NCI-H226 (cell line): ENCODE measurements at regions not wholly inside any gene's neighbourhood (a gene's known extent, or its start where the extent isn't known, plus 50 kb on each side); places are given as distances from the start of the nearest gene placed in this dataset.

ENCODE experiments used
- DNase-seq: peaks from one replicate; pipeline ENCODE4 v3.0.0-alpha.2; 2015

DNA sequence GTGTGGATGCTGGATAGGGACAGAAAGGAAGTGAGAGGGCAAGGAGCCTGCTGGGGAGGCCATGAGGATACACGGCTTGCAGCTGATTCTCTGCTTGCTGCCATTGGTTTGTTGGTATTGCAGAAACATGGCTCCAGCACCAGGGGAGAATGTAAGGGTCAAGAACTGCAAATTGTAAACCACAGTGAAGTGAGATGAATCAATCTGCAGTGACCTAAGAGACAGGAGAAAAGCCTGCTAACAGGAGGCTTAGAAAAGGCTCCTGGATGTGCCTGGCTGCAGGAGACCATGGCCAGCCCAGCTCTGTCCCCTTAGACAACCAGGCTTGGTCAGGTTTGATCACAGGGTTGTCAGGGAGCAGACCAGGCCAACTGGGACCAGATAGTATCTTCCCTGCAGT lies 233.7 kb upstream of the CADM1 start:
- no peak for DNase-seq

DNA sequence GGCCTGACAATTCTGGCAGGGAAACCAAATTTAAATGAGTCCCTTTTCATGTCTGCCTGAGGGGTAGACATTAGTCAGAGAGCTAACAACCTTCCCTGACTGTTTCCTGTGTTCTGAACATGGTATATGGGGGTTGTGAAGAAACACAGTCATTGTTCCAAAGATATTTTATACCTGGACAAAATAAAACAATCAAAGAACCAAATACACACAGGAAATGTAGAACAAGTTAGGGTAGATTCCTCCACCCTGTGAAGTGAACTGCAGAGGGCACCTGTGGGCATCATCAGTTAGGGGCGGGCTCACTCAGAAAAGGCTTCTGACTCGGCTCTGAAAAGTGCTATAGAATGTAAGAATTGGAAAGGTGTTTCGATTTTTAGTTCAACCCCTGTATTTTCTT lies 231.9 kb upstream of the CADM1 start:
- no peak for DNase-seq

DNA sequence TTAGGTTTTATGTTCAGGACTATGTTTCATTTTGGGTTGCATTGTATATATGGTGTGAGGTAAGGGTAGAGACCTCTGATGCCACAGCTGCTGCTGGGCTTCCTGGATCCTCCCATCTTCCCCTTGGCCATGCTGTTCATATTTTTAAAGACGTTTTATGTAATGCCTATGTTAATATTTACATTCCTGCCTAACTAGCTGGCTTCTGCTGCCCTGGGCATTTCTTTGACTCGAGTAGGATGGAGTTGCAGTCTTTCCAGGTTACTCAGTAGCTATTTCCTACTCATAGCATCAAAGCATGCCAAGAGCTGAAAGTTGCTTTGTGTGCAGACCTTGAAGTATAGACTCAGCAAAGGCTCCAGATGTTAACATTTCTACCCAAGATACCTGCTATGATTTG lies 220.5 kb upstream of the CADM1 start:
- DNase-seq = no peak

DNA sequence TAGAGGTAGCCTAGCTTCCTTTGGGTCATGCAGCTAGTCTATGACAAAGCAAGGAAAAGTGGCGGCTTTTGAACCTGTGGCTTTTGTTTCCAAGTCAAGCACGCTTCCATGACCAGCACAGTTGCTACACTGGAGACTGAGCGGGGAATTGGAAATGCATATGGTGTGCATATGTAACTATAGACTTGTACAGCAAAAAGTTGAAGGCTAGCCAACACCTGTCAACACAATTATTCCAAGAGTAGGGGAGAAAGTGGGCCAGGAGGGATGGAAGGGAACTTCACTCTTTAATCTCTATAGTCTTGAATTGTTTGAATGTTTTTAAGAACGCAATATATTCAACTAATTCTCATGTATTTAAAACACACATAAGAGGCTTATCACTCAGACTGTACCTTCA lies 218.5 kb upstream of the CADM1 start:
- no peak for DNase-seq

DNA sequence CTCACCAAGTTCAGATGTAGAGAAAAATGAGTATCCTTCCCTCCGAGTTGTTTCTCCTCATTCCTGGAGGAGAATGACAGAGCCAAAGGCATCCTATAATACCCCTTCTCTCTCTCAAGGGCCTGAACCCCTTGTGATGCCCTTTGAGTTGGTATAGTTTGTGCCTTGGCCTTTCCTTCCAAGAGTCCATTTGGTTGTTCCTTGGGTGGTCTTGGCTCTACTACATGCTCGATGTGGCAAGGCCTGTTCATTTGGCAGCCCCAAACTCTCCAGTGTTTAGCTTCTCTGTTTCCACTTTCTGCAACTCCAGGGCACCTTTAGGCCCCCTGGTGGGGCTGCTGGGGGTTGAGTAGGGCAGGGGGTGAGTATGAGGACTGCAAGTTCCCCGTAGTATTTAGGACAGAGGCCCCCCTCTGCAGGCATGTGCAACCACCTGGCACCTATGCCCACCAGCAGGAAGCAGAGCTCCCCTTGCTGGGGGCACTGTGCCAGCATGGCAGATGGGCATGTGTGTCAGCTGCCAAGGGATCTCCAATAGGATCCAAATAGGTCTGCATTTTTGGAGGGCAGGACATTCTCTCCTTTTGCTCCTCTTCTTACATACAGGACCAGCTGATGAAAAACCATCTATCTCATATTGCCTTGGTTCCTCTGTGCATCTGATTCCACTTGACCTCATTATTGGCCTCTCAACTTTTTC lies 217.2 kb upstream of the CADM1 start:
- no peak for DNase-seq

DNA sequence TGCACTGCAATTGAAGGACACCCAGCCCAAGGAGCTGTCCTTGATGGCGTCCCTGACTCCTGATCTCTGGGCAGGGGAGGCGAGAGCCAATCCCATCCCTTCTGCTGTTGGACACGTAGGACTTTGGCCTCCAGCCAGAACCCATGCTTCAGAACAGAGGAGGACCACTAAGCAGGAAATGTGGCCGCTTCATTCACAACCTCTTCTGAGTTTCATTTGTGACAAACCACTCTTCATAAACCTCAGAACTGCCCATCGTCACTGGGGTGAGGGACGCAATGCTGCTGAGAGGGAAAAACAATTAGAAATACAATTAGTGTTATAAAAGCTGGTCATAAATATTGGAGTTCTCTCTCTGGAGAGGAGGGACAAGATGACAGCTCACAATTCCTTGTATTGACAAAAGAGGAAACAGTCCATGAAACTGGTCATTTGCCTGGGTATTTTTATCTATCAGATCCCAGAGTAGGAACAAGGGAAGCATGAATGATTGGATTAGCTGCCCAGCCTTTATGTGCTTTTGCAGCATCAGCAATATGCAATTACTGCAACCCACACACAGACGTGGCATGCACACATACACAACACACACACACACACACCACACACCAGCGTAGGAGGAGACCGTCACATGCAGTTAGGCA lies 216.5 kb upstream of the CADM1 start:
- DNase-seq = no peak

DNA sequence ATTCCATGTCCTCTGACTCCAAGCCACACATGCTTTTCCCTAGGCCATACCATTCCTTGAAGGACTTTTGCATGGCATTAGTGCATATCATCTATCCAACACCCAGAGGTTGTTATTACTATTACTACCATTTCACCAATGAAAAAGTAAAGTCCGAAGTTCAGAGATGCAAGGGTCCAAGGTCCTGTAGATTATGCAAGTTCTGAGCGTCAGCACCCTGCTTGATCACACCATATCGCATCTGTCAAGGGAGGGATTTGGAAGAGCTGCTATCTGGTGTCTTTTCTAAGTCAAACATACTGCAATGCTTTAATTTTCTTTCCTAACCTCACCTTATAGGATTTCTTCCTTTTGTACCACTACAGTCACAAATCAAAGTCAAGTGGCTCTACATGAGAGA lies 214.7 kb upstream of the CADM1 start:
- no peak for DNase-seq

DNA sequence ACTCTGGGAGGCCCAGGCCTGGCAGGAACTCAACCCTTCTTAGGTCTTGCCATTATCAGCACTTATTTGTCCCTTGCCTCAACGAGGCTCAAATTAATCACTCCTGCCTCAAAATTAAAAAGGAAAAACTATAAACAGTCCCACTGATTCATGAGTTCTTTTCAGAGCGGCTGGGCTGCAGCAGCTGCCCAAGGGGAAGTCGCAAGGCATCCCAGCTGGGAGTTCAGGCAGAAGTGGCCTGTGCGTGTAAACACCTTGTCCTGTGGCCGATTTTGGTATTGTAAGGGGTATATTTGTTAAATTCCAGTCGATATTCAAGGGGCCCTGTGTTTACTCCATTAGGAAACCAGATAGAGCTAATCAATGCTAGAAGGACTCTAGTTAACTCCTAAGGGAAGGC lies 213.9 kb upstream of the CADM1 start:
- no peak for DNase-seq

DNA sequence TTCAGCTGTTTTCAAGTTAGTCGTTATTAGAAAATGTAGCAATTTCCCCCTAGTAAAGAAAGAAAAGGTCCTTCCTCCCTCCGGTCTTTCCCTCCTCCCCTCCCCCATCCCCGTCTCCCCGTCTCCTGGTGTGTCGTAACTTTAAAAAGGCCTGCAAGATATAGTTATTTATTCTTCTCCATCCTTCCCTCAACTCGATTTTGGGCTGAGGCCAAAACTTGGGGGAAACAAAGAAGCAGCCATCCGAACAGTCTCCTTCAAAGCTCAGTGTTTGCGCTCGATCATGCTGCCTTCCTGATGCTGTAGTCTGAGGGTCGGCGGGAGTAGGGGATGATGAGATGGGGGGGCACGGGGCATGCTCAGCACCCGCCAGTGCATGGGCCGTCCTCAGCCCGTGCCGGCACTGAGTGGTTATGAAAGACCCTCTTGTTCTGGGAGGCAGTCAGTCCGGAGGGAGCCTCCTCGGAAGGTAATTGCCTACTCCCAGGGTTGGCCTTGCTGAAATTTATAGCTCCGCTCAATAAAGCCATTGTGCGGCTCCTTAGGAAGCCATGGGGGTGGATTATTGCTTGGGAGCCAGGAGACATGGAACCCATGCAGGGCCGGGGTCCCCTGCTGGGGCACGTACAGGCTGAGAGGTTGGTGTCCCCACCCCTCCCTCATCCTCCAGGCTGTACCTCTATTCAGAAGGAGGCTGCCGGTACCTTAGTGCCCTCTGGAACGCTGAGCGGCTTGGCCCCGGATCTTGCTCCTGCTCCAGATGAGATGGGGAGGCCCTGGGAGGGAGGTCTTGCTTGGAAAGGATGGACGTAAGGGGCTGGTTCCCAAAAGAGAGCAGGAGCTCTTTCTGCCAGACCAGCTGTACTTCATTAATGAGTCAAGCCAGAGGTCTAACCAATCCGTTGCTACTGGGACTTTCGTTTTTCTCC lies 212.7 kb upstream of the CADM1 start:
- no peak for DNase-seq

DNA sequence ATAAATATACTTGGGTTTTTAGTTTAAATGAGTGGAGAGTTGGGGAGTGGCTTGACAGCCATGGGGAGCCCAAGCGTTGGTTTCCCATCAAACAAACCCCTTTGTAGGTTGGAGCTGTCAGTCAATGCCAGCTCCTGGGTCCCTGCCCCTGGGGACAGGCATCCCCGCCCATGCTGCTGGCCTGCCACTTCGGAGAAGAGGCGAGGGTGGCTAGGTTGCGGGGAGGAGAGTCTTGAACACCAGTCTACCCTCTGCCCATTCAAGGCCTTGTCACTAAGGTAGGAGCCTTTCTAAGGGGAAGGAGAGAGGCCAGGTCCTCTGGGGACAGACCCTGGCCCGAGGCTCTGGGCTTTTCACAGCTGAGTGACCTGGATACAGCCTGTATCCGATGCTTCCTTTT lies 211.9 kb upstream of the CADM1 start:
- no peak for DNase-seq

DNA sequence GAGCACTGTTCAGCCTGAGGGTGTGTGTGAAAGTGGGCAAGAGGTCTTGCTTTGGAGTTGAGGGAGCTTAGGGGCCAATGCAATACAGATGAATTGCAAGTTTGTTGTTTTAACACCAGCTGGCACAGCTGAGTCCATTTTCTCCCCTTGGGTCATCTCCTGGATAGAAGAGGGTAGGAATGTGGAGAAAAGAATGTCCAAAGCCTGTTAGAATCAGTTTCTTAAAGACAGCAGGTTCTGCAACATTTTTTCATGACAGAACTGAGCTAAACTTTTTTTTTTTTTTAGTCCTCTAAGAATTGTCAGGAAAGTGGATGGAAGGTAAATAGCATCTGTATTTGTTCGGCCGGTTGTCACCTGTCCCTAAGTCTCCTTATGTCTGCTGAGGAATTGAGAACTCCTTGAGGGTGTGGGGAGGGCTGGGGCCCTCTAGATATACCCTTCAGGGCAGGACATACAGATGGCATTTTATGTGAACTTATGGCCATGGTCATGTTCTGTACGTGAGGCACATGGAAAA lies 211.1 kb upstream of the CADM1 start:
- no peak for DNase-seq

DNA sequence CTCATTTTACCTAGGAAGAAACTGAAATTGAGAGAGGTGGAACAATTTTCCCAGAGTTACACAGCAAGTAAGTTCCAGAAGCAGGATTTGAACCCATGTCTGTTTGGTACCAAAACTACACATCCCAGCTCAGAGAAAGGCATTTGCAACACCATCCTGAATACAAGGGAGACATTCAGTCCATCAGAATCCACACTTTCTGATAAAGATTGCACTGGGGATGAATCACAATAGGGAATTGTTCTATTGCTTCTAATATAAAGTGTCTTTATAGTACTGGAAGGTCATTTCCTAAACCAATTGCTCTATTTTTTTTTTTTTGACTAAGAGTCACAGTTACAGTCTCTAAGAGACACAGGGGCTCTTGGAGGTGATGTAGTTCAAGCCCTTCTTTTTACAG lies 208.1 kb upstream of the CADM1 start:
- no peak for DNase-seq

DNA sequence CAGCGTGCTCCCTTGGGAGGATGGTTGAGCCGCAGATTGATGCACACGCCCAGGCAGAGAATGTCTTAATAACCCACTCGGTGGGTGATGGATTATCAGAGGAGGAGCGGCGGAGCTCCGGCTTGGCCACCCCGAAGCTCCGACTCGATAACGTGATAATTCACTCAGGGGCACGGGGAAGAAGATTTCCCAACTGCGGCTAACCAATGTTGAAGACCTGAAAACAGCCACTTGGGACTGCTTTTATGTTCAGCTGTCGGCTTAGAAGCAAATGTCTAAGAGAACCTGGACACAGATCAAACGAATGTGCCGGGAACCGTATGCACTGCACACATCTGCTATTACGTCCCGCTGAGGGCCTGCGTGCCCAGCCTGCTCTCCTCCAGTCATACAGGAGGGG lies 206.8 kb upstream of the CADM1 start:
- no peak for DNase-seq

DNA sequence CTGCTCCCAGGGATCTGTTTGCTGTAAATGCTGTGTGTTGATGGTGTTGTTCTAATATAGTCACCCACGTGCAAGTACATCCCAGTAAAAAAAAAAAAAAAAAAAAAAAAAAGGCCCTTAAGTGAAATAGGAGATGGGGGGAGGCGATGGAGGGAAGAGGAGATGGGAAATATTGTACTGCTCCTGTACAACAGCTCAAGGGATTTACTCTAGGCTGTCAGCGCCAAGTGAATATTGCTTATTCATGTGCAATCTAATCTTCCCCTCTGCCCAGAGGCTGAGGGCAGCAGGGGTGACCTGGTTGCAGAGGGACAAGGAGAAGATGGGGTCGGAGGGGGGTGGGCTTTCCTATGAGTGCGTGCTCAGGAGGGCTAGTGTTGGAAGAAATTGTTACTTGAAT lies 206.2 kb upstream of the CADM1 start:
- no peak for DNase-seq

DNA sequence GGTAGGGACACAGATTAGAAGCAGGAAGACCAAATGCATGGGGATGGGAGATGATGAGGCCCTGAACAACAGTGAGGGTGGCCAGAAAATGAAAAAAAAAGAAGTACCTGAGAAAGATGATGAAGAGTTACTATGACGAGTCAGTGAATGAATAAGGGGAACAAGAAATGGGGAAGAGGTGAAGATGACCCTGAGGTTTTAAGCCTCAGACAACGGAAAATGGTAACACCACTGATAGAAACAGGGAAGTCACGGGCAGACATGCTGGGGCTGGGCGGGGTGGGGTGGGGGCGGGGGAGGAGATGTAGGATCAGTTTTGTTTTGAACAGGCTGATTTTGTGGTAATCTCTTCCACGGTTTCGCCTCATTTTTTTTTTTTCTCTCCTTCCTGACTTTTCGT lies 205.1 kb upstream of the CADM1 start:
- no peak for DNase-seq

DNA sequence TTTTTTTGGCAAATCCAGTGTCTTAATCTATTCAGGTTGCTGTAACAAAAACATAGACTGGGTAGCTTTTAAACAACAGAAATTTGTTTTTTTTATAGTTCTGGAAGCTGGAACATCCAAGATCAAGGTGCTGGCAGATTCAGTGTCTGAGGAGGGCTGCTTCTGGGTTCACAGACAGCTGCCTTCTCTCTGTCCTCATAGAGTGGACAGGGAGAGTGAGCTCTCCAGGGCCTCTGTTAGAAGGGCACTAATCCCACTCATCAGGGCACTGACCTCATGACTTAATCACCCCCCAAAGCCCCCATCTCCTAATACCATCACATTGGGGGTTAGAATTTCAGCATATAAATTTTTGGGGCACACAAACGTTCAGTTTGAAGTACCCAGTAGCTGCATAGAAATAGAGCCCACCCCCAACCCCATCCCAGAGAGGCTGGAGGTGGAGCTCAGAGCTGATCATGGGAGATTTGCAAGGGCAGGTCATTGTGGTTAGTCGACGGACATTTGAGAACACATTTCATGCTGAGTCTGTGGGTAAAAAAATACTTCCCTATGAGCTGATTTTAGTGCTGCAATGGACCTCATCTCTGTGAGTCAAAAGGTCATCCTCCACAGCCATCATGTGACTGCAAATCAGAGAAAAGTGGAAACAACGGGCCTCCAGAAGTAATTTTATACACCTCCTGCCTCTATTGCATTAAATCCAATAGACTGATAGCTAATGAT lies 203.1 kb upstream of the CADM1 start:
- DNase-seq = no peak

DNA sequence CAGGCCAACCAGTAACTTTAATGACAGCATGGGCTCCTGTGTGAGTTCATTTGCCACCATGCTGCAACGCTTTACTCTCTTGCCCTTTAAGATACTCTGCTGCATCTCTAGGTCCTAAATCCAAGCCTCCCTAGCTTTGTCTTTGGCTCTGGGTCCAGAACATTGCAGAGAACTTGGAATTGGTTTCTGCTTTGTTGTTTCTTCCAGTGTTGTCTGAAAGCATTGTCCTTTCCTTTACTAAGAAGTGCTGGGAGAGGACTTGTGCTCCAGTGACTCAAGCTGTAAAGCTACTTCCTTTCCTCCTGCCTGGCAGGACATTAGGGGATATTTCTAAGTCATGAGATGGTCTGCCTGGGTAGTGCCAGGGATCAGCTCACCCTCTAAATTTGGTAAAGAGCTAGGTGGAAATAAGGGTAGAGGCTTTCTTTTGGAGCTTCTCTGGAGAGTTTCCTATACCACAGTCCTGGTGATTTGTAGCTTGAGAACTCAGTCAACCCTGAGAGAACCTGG lies 202.5 kb upstream of the CADM1 start:
- no peak for DNase-seq

DNA sequence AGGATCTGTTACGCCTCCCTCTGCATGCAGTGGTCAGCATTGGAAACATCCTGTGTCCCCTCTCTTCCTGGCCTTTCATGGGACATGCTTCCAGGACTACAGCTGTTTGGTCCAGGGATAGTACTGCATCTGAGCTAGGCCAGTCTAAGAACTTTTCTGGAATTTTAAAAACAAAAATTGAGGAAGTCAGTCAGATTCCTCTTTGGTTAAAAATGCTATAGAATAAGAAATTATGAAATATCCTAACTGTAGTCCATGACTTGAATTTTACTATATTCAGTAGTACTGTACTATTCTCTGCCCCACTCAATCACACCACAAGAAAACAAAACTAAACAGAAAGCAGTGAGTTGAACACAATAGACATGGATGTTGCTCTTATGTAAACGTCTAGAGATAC lies 201.0 kb upstream of the CADM1 start:
- no peak for DNase-seq

DNA sequence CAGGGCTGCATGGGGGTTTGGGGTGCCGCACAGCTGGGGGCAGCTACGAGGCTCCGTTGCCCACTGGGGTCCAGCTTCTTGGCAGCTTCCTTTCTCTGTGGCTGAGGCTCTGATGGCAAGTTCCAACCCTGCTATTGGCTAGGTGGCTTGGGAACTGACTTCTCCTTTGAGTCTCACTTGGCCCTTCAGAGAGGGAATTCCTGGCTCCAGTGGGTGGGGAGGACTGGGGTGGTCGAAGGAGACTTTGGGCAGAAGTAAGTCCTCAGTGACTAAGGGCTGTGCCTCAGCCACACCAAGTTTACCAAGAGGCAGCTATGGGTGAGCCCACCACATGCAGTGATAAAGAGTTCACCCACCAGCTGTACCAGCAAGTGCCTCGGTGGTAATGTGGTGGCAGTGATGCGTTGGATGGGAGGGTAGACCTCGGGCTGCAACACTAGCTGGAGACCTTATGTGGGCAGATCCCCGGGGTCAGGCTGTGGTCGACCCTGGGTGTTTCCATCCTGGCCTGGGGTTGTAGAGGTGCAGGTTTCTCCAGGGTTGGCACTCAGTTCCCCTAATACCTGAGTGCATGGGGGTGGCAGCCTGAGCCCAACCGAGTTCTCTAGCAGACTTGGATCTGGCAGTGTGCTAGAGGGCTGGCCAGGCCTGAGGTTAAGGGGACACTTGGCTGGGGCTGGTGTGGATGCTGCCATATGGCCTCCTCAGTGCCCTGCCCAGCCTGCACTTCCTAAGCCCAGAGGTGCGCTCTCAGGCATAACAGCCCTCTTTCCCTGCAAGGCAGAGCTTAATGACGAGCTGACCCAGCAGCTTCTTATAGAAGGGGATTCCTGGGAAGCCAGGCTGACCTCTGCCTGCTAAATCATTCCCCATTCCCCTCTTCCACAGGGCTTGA lies 197.0 kb upstream of the CADM1 start:
- DNase-seq = no peak

DNA sequence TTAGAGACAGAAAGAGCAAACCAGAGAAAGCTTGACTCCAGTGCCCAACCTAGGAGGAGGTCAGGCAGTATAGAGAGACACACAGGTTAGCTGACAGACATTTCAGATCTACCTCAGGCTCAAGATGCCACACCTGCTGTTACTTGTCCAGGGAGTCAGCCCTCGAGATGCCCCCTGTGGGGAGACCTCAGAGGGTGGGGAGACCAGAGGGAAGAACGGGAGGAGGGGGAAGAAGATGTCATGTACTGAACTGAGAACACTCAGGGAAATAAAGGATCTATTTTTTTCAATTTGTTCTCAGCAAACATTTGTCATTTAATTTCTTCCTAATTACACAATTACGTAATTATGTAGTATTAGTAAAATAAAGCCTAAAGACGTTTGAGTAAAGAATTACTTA lies 196.3 kb upstream of the CADM1 start:
- no peak for DNase-seq

DNA sequence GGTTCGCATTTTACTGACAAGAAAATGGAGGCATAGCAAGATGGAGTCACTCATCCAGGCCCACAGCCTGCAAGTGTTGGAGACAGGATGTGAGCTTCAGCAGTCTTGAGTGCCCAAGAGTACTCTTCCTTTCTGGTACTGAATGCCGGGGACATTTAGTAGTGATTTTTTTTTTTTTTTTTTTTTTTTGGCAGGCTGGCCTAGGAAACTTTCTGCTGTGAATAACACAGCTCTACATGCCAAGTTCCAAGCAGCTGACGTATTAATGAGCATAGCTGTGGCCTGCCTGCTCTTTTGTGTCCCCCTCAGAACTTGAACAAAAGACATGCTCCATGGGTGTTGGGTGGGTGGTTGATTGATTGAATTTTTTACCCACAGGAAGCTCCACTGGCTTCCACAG lies 195.5 kb upstream of the CADM1 start:
- no peak for DNase-seq

DNA sequence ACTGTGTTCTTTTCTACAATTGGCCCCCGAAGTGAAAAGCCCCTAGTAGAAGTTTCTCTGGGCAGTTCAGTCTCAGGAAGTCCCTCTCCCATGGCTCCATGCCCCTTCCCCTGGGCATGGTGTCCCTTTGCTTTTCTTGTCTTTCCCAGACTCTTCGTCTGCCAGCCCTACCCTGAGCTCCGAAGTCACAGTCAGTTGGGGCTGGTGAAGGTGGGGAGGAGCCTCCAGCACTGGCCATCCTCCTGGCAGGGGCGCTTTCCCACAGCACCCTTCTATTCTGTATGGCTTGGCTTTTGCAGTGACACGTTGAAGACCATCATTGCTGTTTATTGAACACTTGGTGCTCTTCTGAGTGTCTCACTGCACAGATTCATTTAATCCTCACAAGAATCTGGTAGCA lies 195.1 kb upstream of the CADM1 start:
- no peak for DNase-seq
